Kidney epithelial cell (primary cell): ENCODE measurements at regions not wholly inside any gene's neighbourhood (a gene's known extent, or its start where the extent isn't known, plus 50 kb on each side); places are given as distances from the start of the nearest gene placed in this dataset.
"Not testable (repeated sequence)": the region's sequence is repeated elsewhere in the genome, so short reads cannot be mapped to it uniquely, and the experiment has no call there.

Source experiments
- DNase-seq: peaks from one replicate; pipeline ENCODE4 v3.0.0-alpha.2; 2010; ENCODE audit warnings: low read depth
- H3K27me3 ChIP-seq: 2 replicates; pipeline ENCODE4 v1.6.0; 2011; ENCODE audit warnings: low read length; ENCODE audit not compliant: control insufficient read depth, insufficient read depth
- H3K36me3 ChIP-seq: 2 replicates; pipeline ENCODE4 v1.5.1; 2011; ENCODE audit warnings: low read length; ENCODE audit not compliant: control insufficient read depth, insufficient read depth
- H3K4me3 ChIP-seq: 2 replicates; pipeline ENCODE4 v1.5.1; 2011; ENCODE audit warnings: low read depth, mild to moderate bottlenecking, control low read depth, low read length
- CTCF ChIP-seq: IDR thresholded peaks from 2 replicates; pipeline ENCODE4 v1.5.1; 2011; ENCODE audit warnings: mild to moderate bottlenecking, moderate library complexity, low read length, control low read depth, inconsistent platforms; ENCODE audit not compliant: insufficient read depth, poor library complexity, severe bottlenecking

DNA sequence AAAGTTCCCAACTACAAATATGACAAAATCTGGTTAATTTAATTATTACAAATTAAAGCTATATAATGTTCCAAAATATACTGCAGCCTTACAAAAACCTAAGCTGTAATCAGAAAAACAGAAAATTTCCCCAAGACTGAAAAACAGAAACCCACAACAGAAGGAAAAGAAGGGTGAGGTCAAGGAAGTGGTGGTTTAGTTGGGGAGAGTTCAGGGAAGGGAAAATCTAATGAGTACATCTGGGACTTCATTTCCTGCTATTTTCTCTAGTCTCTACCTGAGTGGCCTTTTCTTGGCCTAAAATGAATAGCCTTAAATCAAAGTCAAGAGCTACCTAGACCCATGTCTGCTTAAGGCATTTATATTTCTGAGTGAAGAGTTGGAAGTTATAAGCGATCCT lies 66.2 kb upstream of the BEND6 start:
- TF ChIP-seq CTCF: no peak
- Histone ChIP-seq H3K36me3 (no peaks in the 10 kb centered on the region), H3K4me3 (no peak overlapping the region), H3K27me3 (no peaks in the 10 kb centered on the region)
- no peak for DNase-seq

GRCh38 chr6:56887086-56887485 lies 67.8 kb upstream of the BEND6 start:
- H3K27me3 ChIP-seq: no peaks in the 10 kb centered on the region

GRCh38 chr6:56877922-56878321 lies 77.0 kb upstream of the BEND6 start:
- Histone ChIP-seq H3K36me3 (no peaks in the 10 kb centered on the region), H3K4me3 (no peak overlapping the region)
- TF ChIP-seq CTCF: no peak

More at GRCh38 chr6:56887086-56887485, 67.8 kb upstream of the BEND6 start:
- Histone ChIP-seq H3K36me3 (no peaks in the 10 kb centered on the region), H3K4me3 (no peak overlapping the region)
- no peak for DNase-seq
- TF ChIP-seq CTCF: no peak

DNA sequence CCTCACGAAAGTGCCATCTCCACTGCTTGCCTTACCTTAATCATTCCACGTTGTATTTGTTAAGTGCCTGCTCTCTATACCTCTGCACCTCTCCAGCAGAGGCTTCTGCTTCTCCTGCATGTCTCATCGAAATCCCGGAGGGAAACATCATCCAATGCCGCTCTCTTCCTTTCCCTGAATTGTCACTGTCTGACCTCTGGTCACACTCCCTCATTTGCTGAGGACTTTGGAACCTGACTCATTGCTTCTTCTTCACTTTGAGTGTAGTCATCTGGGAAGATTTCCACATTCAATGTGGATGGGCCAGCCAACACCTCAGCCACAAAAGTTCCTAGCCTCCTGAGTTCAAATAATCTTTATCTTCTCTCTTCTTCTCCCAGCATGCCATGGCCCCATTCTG lies 78.9 kb upstream of the BEND6 start:
- no peak overlapping the region for H3K4me3 ChIP-seq
- H3K36me3 ChIP-seq: no peaks in the 10 kb centered on the region
- no peak for TF ChIP-seq CTCF
- DNase-seq: no peak
- H3K27me3 ChIP-seq: no peaks in the 10 kb centered on the region

More at GRCh38 chr6:56877922-56878321, 77.0 kb upstream of the BEND6 start:
- DNase-seq: no peak
- no peaks in the 10 kb centered on the region for H3K27me3 ChIP-seq

- Histone ChIP-seq H3K27me3 (no peaks in the 10 kb centered on the region), H3K4me3 (no peak overlapping the region), H3K36me3 (no peaks in the 10 kb centered on the region)
- TF ChIP-seq CTCF: no peak
- DNase-seq: no peak
These were observed 79.4 kb upstream of the BEND6 start for GRCh38 chr6:56875523-56875922.

DNA sequence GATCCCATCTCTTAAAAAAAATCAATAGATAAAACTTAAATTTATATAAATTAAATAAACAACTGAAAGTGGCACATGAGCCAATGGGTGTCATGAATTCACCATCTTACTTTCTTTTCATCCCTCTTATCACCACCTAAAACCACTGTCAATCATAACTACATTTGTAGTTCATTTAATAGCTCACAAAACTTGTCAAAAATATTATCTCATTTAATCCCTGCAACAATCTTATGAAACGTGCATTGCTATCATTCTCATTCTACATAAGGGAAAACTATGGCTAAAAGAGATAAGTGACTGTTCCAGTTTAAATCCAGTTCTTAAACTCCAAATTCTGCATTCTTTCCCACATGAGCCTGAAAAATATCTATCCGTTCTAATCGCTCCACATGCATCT lies 80.6 kb upstream of the BEND6 start:
- H3K4me3 ChIP-seq: no peak overlapping the region
- DNase-seq: no peak
- no peaks in the 10 kb centered on the region for H3K27me3 ChIP-seq
- no peak for TF ChIP-seq CTCF
- H3K36me3 ChIP-seq: no peaks in the 10 kb centered on the region

DNA sequence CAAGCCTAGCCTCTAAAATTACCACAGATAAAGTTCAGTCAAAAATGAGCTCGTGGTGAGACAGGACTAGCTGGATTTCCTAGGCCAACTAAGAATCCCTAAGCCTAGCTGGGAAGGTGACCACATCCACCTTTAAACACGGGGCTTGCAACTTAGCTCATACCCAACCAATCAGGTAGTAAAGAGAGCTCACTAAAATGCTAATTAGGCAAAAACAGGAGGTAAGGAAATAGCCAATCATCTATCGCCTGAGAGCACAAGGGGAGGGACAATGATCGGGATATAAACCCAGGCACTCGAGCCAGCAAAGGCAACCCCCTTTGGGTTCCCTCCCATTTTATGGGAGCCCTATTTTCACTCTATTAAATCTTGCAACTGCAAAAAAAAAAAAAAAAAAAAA lies 84.9 kb upstream of the BEND6 start:
- H3K4me3 ChIP-seq, DNase-seq, H3K36me3 ChIP-seq, H3K27me3 ChIP-seq: not testable (repeated sequence)
